K562 (cell line): ENCODE measurements at regions not wholly inside any gene's neighbourhood (a gene's known extent, or its start where the extent isn't known, plus 50 kb on each side); places are given as distances from the start of the nearest gene placed in this dataset.

ENCODE experiments used
- MAZ ChIP-seq, 2 experiments: fragments of 450-650 bp in 1 of 2; sonication (generic) in 1 of 2; formaldehyde crosslinking; IDR thresholded peaks in 1 of 2; conservative IDR thresholded peaks in 1 of 2; 2 replicates each; pipeline versions ENCODE4 v1.4.0 to v1.5.0; 2020; ENCODE audit warnings: mild to moderate bottlenecking in 1 of 2, missing genetic modification reagents in 1 of 2
- MXI1 ChIP-seq: IDR thresholded peaks from 2 replicates; pipeline ENCODE4 v1.6.1; 2011; ENCODE audit warnings: low read depth, mild to moderate bottlenecking, improper control_type of control experiment, low read length
- RBM17 ChIP-seq: fragments of 200-400 bp; formaldehyde crosslinking; IDR thresholded peaks from 2 replicates; pipeline ENCODE4 v1.6.1; 2017; ENCODE audit warnings: low read depth, mild to moderate bottlenecking, low read length, borderline replicate concordance
- ZNF124 ChIP-seq: sonication (generic); formaldehyde crosslinking; IDR thresholded peaks from 2 replicates; pipeline ENCODE4 v1.8.1; 2022; ENCODE audit warnings: missing genetic modification reagents
- ZNF75A ChIP-seq: fragments of 450-650 bp; formaldehyde crosslinking; IDR thresholded peaks from 2 replicates; pipeline ENCODE4 v1.4.0; 2020; ENCODE audit warnings: mild to moderate bottlenecking
- TF ChIP-seq, protein P1 (sequence below): fragments of 450-650 bp; IDR thresholded peaks from 2 replicates; pipeline ENCODE4 v1.6.1; 2016; ENCODE audit warnings: mild to moderate bottlenecking, moderate library complexity
- TF ChIP-seq, protein P2 (sequence below): fragments of 450-650 bp; IDR thresholded peaks from 2 replicates; pipeline ENCODE4 v1.6.1; 2016; ENCODE audit warnings: mild to moderate bottlenecking
- TF ChIP-seq, protein P3 (sequence below), 2 experiments: IDR thresholded peaks; 2 replicates each; pipeline ENCODE4 v1.6.1; 2012; ENCODE audit warnings: improper control_type of control experiment in 2 of 2, low read depth in 2 of 2, low read length in 2 of 2, borderline replicate concordance in 1 of 2
- TF ChIP-seq, protein P4 (sequence below): fragments of 450-650 bp; IDR thresholded peaks from 2 replicates; pipeline ENCODE4 v1.6.1; 2018; ENCODE audit warnings: mild to moderate bottlenecking, low read depth; ENCODE audit not compliant: partially characterized antibody

DNA sequence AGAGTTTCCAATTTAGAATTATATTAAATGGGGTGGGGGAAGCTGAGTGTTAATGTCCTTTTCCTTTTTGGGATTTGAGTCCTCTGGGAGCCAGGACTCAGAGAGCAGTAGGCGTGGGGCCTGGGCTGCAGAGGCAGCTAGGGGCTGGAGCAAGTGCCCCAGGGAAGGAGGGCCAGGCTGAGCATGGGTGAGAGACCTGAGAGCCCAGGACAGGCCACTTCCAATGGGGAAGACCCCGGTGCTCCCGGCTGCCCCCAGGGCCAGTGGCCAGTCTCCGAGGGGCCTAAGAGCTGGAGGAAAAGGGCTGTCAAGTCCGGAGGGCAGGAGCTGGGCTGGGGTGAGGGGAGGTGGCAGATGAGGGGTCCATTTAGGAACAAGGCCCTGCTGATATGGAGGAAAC, 371.5 kb downstream of the ZNF536 start (continued):
- TF ChIP-seq, protein P1, sequence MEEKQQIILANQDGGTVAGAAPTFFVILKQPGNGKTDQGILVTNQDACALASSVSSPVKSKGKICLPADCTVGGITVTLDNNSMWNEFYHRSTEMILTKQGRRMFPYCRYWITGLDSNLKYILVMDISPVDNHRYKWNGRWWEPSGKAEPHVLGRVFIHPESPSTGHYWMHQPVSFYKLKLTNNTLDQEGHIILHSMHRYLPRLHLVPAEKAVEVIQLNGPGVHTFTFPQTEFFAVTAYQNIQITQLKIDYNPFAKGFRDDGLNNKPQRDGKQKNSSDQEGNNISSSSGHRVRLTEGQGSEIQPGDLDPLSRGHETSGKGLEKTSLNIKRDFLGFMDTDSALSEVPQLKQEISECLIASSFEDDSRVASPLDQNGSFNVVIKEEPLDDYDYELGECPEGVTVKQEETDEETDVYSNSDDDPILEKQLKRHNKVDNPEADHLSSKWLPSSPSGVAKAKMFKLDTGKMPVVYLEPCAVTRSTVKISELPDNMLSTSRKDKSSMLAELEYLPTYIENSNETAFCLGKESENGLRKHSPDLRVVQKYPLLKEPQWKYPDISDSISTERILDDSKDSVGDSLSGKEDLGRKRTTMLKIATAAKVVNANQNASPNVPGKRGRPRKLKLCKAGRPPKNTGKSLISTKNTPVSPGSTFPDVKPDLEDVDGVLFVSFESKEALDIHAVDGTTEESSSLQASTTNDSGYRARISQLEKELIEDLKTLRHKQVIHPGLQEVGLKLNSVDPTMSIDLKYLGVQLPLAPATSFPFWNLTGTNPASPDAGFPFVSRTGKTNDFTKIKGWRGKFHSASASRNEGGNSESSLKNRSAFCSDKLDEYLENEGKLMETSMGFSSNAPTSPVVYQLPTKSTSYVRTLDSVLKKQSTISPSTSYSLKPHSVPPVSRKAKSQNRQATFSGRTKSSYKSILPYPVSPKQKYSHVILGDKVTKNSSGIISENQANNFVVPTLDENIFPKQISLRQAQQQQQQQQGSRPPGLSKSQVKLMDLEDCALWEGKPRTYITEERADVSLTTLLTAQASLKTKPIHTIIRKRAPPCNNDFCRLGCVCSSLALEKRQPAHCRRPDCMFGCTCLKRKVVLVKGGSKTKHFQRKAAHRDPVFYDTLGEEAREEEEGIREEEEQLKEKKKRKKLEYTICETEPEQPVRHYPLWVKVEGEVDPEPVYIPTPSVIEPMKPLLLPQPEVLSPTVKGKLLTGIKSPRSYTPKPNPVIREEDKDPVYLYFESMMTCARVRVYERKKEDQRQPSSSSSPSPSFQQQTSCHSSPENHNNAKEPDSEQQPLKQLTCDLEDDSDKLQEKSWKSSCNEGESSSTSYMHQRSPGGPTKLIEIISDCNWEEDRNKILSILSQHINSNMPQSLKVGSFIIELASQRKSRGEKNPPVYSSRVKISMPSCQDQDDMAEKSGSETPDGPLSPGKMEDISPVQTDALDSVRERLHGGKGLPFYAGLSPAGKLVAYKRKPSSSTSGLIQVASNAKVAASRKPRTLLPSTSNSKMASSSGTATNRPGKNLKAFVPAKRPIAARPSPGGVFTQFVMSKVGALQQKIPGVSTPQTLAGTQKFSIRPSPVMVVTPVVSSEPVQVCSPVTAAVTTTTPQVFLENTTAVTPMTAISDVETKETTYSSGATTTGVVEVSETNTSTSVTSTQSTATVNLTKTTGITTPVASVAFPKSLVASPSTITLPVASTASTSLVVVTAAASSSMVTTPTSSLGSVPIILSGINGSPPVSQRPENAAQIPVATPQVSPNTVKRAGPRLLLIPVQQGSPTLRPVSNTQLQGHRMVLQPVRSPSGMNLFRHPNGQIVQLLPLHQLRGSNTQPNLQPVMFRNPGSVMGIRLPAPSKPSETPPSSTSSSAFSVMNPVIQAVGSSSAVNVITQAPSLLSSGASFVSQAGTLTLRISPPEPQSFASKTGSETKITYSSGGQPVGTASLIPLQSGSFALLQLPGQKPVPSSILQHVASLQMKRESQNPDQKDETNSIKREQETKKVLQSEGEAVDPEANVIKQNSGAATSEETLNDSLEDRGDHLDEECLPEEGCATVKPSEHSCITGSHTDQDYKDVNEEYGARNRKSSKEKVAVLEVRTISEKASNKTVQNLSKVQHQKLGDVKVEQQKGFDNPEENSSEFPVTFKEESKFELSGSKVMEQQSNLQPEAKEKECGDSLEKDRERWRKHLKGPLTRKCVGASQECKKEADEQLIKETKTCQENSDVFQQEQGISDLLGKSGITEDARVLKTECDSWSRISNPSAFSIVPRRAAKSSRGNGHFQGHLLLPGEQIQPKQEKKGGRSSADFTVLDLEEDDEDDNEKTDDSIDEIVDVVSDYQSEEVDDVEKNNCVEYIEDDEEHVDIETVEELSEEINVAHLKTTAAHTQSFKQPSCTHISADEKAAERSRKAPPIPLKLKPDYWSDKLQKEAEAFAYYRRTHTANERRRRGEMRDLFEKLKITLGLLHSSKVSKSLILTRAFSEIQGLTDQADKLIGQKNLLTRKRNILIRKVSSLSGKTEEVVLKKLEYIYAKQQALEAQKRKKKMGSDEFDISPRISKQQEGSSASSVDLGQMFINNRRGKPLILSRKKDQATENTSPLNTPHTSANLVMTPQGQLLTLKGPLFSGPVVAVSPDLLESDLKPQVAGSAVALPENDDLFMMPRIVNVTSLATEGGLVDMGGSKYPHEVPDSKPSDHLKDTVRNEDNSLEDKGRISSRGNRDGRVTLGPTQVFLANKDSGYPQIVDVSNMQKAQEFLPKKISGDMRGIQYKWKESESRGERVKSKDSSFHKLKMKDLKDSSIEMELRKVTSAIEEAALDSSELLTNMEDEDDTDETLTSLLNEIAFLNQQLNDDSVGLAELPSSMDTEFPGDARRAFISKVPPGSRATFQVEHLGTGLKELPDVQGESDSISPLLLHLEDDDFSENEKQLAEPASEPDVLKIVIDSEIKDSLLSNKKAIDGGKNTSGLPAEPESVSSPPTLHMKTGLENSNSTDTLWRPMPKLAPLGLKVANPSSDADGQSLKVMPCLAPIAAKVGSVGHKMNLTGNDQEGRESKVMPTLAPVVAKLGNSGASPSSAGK = no peak
- no peak for TF ChIP-seq ZNF75A (CRISPR knock-in tag)
- TF ChIP-seq, protein P2, sequence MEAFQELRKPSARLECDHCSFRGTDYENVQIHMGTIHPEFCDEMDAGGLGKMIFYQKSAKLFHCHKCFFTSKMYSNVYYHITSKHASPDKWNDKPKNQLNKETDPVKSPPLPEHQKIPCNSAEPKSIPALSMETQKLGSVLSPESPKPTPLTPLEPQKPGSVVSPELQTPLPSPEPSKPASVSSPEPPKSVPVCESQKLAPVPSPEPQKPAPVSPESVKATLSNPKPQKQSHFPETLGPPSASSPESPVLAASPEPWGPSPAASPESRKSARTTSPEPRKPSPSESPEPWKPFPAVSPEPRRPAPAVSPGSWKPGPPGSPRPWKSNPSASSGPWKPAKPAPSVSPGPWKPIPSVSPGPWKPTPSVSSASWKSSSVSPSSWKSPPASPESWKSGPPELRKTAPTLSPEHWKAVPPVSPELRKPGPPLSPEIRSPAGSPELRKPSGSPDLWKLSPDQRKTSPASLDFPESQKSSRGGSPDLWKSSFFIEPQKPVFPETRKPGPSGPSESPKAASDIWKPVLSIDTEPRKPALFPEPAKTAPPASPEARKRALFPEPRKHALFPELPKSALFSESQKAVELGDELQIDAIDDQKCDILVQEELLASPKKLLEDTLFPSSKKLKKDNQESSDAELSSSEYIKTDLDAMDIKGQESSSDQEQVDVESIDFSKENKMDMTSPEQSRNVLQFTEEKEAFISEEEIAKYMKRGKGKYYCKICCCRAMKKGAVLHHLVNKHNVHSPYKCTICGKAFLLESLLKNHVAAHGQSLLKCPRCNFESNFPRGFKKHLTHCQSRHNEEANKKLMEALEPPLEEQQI = no peak
- TF ChIP-seq RBM17 = no peak
- TF ChIP-seq ZNF124 (CRISPR knock-in tag) = no peak
- TF ChIP-seq, protein P3, sequence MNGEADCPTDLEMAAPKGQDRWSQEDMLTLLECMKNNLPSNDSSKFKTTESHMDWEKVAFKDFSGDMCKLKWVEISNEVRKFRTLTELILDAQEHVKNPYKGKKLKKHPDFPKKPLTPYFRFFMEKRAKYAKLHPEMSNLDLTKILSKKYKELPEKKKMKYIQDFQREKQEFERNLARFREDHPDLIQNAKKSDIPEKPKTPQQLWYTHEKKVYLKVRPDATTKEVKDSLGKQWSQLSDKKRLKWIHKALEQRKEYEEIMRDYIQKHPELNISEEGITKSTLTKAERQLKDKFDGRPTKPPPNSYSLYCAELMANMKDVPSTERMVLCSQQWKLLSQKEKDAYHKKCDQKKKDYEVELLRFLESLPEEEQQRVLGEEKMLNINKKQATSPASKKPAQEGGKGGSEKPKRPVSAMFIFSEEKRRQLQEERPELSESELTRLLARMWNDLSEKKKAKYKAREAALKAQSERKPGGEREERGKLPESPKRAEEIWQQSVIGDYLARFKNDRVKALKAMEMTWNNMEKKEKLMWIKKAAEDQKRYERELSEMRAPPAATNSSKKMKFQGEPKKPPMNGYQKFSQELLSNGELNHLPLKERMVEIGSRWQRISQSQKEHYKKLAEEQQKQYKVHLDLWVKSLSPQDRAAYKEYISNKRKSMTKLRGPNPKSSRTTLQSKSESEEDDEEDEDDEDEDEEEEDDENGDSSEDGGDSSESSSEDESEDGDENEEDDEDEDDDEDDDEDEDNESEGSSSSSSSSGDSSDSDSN (IDR thresholded peaks at IDR 0.05; ENCODE audit: borderline replicate concordance in 1 of 2, low read depth in 2 of 2, low read length in 2 of 2) = no peak
- no peak for TF ChIP-seq MXI1
- TF ChIP-seq, protein P4, sequence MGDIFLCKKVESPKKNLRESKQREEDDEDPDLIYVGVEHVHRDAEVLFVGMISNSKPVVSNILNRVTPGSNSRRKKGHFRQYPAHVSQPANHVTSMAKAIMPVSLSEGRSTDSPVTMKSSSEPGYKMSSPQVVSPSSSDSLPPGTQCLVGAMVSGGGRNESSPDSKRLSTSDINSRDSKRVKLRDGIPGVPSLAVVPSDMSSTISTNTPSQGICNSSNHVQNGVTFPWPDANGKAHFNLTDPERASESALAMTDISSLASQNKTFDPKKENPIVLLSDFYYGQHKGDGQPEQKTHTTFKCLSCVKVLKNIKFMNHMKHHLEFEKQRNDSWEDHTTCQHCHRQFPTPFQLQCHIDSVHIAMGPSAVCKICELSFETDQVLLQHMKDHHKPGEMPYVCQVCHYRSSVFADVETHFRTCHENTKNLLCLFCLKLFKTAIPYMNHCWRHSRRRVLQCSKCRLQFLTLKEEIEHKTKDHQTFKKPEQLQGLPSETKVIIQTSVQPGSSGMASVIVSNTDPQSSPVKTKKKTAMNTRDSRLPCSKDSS = no peak
- no peak for TF ChIP-seq MAZ (CRISPR knock-in tag; conservative IDR thresholded peaks at IDR 0.05 in 1 of 2, IDR thresholded peaks at IDR 0.05 in 1 of 2)
